HepG2 (cell line): ENCODE measurements at regions not wholly inside any gene's neighbourhood (a gene's known extent, or its start where the extent isn't known, plus 50 kb on each side); places are given as distances from the start of the nearest gene placed in this dataset.

ENCODE experiments used
- HMGXB4 ChIP-seq, 2 experiments: sonication (generic) in 1 of 2; formaldehyde crosslinking in 1 of 2; IDR thresholded peaks; 2 replicates each; pipeline versions ENCODE4 v1.4.0 to v1.6.1; 2018 to 2020; ENCODE audit warnings: missing genetic modification reagents in 2 of 2, borderline replicate concordance in 1 of 2, low read depth in 1 of 2, mild to moderate bottlenecking in 1 of 2, missing biosample characterization in 1 of 2
- PBX2 ChIP-seq: IDR thresholded peaks from 2 replicates; pipeline ENCODE4 v1.6.1; 2016; ENCODE audit warnings: control low read depth
- RXRA ChIP-seq: sonication (generic); formaldehyde crosslinking; IDR thresholded peaks from 2 replicates; pipeline ENCODE4 v1.5.1; 2020; ENCODE audit warnings: missing genetic modification reagents
- ZNF260 ChIP-seq: sonication (generic); formaldehyde crosslinking; IDR thresholded peaks from 2 replicates; pipeline ENCODE4 v1.4.0; 2020; ENCODE audit warnings: missing genetic modification reagents, low read depth, mild to moderate bottlenecking, borderline replicate concordance
- ZNF407 ChIP-seq: sonication (generic); formaldehyde crosslinking; IDR thresholded peaks from one replicate; pipeline ENCODE4 v1.5.1; 2020; ENCODE audit warnings: mild to moderate bottlenecking, missing genetic modification reagents; ENCODE audit errors: not compliant biosample characterization
- ZNF512 ChIP-seq: sonication (generic); formaldehyde crosslinking; IDR thresholded peaks from 2 replicates; pipeline ENCODE4 v1.4.0; 2020; ENCODE audit warnings: mild to moderate bottlenecking, missing genetic modification reagents
- ZNF558 ChIP-seq: sonication (generic); formaldehyde crosslinking; IDR thresholded peaks from 2 replicates; pipeline ENCODE4 v1.9.0; 2022; ENCODE audit warnings: mild to moderate bottlenecking, missing genetic modification reagents, borderline replicate concordance
- ZNF615 ChIP-seq: sonication (generic); formaldehyde crosslinking; IDR thresholded peaks from 2 replicates; pipeline ENCODE4 v1.5.0; 2020; ENCODE audit warnings: mild to moderate bottlenecking, missing genetic modification reagents, borderline replicate concordance

GRCh38 chr14:49463146-49463545 lies 123.0 kb downstream of the RPS29 start (continued):
- TF ChIP-seq ZNF407 (CRISPR knock-in tag) (no peak), ZNF260 (CRISPR knock-in tag) (no peak), RXRA (no peak), ZNF615 (CRISPR knock-in tag) (no peak), HMGXB4 (CRISPR knock-in tag; IDR thresholded peaks at IDR 0.05; ENCODE audit: borderline replicate concordance in 1 of 2, low read depth in 1 of 2) (no peak), PBX2 (CRISPR knock-in tag) (no peak), ZNF558 (CRISPR knock-in tag) (no peak), ZNF512 (no peak)
